HL-60 (cell line): ENCODE measurements at regions not wholly inside any gene's neighbourhood (a gene's known extent, or its start where the extent isn't known, plus 50 kb on each side); places are given as distances from the start of the nearest gene placed in this dataset.

Experiments used
- SPI1 ChIP-seq: IDR thresholded peaks from 2 replicates; pipeline ENCODE4 v1.6.1; 2012; ENCODE audit warnings: low read depth, mild to moderate bottlenecking, borderline replicate concordance
- TF ChIP-seq, protein P1 (sequence below): IDR thresholded peaks from one replicate; pipeline ENCODE4 v1.5.1; 2011; ENCODE audit warnings: low read length, control low read depth, inconsistent platforms; ENCODE audit not compliant: insufficient read depth

DNA sequence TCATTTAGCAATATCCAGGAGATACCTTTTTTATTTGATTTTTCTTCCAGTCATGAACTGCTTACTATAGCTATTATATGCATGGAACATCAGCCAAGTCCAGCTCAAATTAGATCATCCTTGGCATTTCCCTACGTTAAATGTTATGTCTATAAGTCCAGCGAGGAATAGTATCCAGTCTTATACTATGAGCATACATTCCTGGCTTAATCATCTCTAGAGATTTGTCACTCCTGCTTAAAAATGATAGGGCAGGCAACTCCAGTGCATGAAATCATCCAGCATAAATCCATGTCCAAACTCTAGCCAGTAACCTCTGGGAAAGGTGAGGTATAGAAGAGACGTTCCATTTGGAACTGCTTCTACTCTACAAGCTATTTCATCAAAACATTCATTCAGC lies 126.7 kb upstream of the VCX2 start:
- TF ChIP-seq, protein P1, sequence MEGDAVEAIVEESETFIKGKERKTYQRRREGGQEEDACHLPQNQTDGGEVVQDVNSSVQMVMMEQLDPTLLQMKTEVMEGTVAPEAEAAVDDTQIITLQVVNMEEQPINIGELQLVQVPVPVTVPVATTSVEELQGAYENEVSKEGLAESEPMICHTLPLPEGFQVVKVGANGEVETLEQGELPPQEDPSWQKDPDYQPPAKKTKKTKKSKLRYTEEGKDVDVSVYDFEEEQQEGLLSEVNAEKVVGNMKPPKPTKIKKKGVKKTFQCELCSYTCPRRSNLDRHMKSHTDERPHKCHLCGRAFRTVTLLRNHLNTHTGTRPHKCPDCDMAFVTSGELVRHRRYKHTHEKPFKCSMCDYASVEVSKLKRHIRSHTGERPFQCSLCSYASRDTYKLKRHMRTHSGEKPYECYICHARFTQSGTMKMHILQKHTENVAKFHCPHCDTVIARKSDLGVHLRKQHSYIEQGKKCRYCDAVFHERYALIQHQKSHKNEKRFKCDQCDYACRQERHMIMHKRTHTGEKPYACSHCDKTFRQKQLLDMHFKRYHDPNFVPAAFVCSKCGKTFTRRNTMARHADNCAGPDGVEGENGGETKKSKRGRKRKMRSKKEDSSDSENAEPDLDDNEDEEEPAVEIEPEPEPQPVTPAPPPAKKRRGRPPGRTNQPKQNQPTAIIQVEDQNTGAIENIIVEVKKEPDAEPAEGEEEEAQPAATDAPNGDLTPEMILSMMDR: no peak
- TF ChIP-seq SPI1: no peak
